ENCODE measurements at regions not wholly inside any gene's neighbourhood (a gene's known extent, or its start where the extent isn't known, plus 50 kb on each side); places are given as distances from the start of the nearest gene placed in this dataset.

DNA sequence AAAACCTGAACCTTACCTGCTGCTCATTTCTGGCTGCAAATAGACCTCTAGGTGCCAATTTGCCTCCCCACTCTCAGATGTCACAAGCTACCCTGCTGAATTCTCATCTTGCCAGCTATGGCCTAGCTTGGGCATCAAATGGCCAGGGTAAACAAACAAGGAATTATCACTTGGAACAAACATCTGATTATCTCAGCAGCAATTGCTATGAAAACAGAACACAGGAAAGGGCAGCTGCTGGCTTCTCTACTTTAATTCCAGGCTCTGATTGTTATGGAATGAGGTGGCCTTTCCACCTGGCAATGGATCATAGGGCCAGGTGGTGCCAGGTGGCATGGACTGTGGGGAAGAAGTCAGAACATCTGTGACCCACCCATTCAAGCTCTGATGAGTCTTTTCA is 505.1 kb downstream of the TLR4 start:
- H3K4me1 Mint-ChIP-seq: no peaks in the 10 kb centered on the region
- peaks cover 0 to 7% (median 4%) of the 10 kb centered on the region in 7 donors for H3K9me3 Mint-ChIP-seq
- DNase-seq: no peak
- H3K36me3 Mint-ChIP-seq: no peaks in the 10 kb centered on the region
- peaks cover 0 to 4% (median 0%) of the 10 kb centered on the region in 3 donors for H3K27me3 Mint-ChIP-seq
- no peak overlapping the region for H3K27ac Mint-ChIP-seq
- no peak overlapping the region for H3K4me3 Mint-ChIP-seq
- no peak for ATAC-seq (ENCODE audit: low read depth in 2 of 2)

DNA sequence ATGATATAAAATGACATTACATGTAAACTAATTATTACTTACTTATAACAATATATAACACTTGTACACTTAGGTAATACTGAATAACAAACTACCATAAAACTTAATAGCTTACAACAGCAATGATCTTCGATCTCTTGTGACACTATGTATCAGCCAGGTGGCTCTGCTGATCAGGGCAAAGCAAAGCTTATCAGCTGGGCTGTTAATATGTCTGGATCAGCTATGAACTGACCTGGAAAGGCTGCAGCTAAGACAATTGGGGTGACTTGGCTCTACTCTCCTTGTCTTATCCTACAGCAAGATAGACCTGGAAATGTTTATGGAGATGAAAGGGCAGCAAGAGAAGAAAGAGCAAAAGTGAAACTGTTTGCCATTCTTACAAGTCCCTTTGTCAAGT is 511.3 kb downstream of the TLR4 start:
- no peak for DNase-seq
- no peak for ATAC-seq (ENCODE audit: low read depth in 2 of 2)
- Mint-ChIP-seq H3K27me3 (no peaks in the 10 kb centered on the region), H3K4me1 (no peaks in the 10 kb centered on the region), H3K27ac (no peak overlapping the region), H3K9me3 (peaks cover 0 to 5% (median 0%) of the 10 kb centered on the region in 7 donors), H3K36me3 (no peaks in the 10 kb centered on the region), H3K4me3 (no peak overlapping the region)

DNA sequence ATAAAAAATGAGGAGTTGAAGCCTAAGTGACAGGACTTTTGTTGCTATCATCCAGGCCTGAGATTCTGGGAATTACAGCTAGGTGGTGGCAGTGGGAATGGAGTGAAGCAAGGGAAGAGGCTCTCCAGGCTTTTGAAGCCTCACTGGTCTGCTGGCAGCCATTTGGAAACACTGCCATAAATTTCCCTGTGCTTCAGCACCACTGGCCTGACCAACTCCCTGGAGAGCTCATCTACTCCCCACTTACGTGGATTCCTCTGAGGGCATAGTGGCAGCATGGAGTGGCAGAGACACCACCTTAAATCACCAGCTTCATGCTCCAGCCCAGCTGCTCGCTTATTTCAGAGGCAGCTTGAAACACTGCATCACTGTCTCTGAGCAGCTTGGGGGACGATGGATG is 518.2 kb downstream of the TLR4 start:
- DNase-seq (no peak), ATAC-seq (ENCODE audit: low read depth in 2 of 2) (no peak)
- H3K9me3 Mint-ChIP-seq: peaks cover 0 to 4% (median 0%) of the 10 kb centered on the region in 7 donors
- no peak overlapping the region for H3K27ac Mint-ChIP-seq
- H3K4me1 Mint-ChIP-seq: no peaks in the 10 kb centered on the region
- H3K27me3 Mint-ChIP-seq: peaks cover 0 to 9% (median 4%) of the 10 kb centered on the region in 3 donors
- no peaks in the 10 kb centered on the region for H3K36me3 Mint-ChIP-seq
- H3K4me3 Mint-ChIP-seq: no peak overlapping the region

DNA sequence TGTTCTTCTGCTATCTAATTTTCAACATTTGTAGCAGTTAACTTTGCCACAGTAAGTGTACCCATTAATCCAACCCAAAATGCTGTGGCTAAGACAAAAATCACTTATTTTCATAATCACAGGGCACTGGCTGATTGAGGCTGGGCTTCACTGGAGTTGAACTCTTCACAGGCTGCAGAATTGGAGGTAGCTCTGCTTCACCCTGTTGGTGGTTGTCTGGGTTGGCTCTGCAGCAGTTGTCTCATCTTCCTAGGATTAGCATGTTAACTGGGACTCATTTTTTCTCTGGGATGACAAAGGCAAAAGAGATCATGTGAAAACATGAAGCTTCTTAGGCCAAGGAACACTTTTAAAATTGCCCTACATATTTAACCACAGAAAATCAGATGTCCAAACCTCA is 518.9 kb downstream of the TLR4 start:
- ATAC-seq (ENCODE audit: low read depth in 2 of 2): no peak
- Mint-ChIP-seq H3K4me3 (no peak overlapping the region), H3K4me1 (no peaks in the 10 kb centered on the region), H3K36me3 (no peaks in the 10 kb centered on the region), H3K27ac (no peak overlapping the region), H3K9me3 (peaks cover 0 to 4% (median 0%) of the 10 kb centered on the region in 7 donors), H3K27me3 (peaks cover 0 to 9% (median 4%) of the 10 kb centered on the region in 3 donors)
- no peak for DNase-seq

DNA sequence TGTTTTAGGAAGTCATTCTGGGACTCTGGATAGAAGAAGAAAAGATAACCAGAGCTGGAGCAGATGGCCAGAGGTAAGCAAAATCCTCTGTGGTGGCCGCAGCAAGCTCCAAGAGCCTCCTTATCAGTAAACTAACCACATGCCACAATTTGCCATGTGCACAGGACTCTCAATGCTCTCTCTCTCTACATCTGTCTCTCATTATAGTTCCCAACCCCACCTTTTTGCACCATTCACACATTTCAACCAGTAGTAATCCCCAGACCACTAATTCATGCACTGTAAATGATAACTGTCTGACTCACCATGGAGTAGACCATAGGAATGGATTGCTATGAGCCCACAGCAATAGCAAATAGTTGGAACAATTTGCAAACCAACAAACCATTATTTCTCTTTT is 526.1 kb downstream of the TLR4 start:
- Mint-ChIP-seq H3K27ac (no peak overlapping the region), H3K4me3 (no peak overlapping the region), H3K4me1 (no peaks in the 10 kb centered on the region), H3K27me3 (peaks cover 0 to 4% (median 0%) of the 10 kb centered on the region in 3 donors), H3K36me3 (no peaks in the 10 kb centered on the region), H3K9me3 (no peaks in the 10 kb centered on the region)
- ATAC-seq (ENCODE audit: low read depth in 2 of 2): no peak
- no peak for DNase-seq

DNA sequence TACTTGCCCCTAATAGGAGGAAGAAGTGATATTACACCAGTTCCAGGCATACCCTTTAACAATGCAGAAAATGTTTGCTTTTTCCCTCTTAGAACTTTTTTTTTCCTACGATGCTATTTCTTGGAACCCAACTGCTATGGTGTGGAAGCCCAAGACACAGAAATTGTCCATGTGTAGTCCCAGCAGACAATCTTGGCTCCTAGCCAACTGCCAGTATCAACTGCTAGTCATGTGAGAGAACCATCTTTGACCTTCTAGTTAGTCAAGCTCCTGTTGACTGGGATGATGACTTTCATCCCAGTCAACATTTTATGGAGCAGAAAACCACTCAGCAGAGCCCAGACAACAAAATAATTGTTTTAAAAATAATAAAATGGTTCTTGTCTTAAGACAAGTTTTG is 532.4 kb downstream of the TLR4 start:
- H3K4me3 Mint-ChIP-seq: no peak overlapping the region
- no peaks in the 10 kb centered on the region for H3K4me1 Mint-ChIP-seq
- no peak for DNase-seq
- H3K27me3 Mint-ChIP-seq: no peaks in the 10 kb centered on the region
- peaks cover 0 to 12% (median 4%) of the 10 kb centered on the region in 7 donors for H3K9me3 Mint-ChIP-seq
- H3K27ac Mint-ChIP-seq: peak overlapping the region in 1 of 6 donors; percentile 34
- no peak for ATAC-seq (ENCODE audit: low read depth in 2 of 2)
- H3K36me3 Mint-ChIP-seq: no peaks in the 10 kb centered on the region

DNA sequence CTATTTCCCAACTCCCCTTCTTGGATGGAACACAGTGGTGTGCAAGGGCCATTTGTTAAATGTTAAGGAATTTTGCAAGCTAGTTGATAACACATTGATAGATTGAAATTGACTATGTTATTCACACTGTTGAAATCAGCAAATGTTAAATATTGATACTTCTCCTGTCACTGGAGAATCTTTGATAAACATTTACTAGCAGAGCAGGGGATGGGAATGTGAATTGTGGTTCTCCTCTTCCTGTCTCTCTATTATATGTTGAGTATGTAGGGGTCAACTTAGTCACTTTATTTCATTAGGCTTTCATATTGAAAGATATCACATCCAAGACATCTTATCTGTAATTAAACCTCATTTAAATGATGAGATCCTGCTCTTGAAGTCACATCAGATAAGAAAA is 533.9 kb downstream of the TLR4 start:
- no peak overlapping the region for H3K4me3 Mint-ChIP-seq
- no peak for DNase-seq
- H3K4me1 Mint-ChIP-seq: no peaks in the 10 kb centered on the region
- H3K27ac Mint-ChIP-seq: no peak overlapping the region
- no peaks in the 10 kb centered on the region for H3K36me3 Mint-ChIP-seq
- H3K27me3 Mint-ChIP-seq: no peaks in the 10 kb centered on the region
- ATAC-seq (ENCODE audit: low read depth in 2 of 2): no peak
- peaks cover 0 to 12% (median 8%) of the 10 kb centered on the region in 7 donors for H3K9me3 Mint-ChIP-seq

DNA sequence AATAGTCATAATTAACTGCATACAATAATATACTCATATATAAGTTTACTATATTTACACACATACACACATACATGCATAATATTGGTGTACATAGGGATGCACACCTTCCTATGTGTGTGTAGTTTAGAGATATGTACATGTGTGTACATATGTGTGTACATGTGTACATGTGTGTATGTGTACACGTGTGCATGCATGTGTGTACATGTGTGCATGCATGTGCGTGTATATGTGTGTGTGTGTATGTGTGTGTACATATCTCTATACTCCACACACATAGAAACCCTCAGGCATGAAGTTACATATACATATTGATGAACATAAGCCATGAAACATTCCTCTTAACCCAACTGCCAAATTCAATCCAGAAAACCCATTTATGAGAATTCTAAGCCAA is 547.8 kb downstream of the TLR4 start:
- Mint-ChIP-seq H3K9me3 (peaks cover 5 to 24% (median 8%) of the 10 kb centered on the region in 7 donors), H3K4me1 (no peaks in the 10 kb centered on the region), H3K36me3 (no peaks in the 10 kb centered on the region), H3K4me3 (no peak overlapping the region), H3K27me3 (peaks cover 0 to 5% (median 0%) of the 10 kb centered on the region in 3 donors), H3K27ac (no peak overlapping the region)
- ATAC-seq (ENCODE audit: low read depth in 2 of 2) (no peak), DNase-seq (no peak)

DNA sequence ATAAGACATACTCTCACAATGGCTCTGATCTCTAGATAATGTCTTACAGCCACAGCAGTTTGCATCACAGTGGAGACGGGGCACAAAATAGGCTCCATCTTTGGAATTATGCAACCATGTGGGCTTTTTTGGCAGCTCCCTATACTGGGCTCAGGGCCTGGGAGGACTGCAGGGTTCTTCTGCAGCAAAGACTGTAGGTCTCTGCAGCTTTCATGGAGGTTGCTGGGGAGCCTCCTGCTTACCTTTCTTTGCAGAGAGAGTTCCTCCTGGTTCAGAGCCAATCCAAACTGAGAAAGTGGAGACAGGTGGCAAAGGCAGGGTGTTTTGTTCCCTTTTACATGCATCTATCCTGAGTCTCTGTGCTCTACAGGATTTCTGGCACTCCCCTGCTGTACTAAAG is 558.0 kb downstream of the TLR4 start:
- ATAC-seq (ENCODE audit: low read depth in 2 of 2): no peak
- no peaks in the 10 kb centered on the region for H3K36me3 Mint-ChIP-seq
- H3K9me3 Mint-ChIP-seq: peaks cover 0 to 23% (median 6%) of the 10 kb centered on the region in 7 donors
- no peak for DNase-seq
- H3K27me3 Mint-ChIP-seq: peaks cover 0 to 3% (median 0%) of the 10 kb centered on the region in 3 donors
- no peaks in the 10 kb centered on the region for H3K4me1 Mint-ChIP-seq
- no peak overlapping the region for H3K4me3 Mint-ChIP-seq
- H3K27ac Mint-ChIP-seq: no peak overlapping the region

DNA sequence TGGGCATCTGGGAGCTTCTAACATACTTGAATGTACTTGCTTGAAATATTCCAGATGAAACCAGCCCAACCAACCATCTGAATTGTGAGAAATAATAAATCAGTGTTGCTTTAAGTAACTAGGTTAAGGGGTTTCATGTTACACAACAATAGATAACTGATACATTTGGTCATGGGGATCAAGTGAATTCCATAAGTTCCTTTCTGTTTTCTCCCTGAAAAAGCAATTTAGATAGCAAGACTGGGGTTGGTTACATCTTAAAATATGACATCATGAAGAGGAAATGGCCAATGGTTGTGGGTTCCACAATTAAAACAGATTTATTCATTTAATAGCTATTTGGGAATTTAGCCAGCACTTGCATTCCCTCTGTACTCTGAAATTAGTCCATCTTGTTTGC is 559.7 kb downstream of the TLR4 start:
- Mint-ChIP-seq H3K9me3 (peaks cover 0 to 23% (median 4%) of the 10 kb centered on the region in 7 donors), H3K4me1 (no peaks in the 10 kb centered on the region), H3K4me3 (no peak overlapping the region), H3K27ac (no peak overlapping the region), H3K36me3 (no peaks in the 10 kb centered on the region), H3K27me3 (peaks cover 0 to 3% (median 0%) of the 10 kb centered on the region in 3 donors)
- ATAC-seq (ENCODE audit: low read depth in 2 of 2): no peak
- DNase-seq: no peak

DNA sequence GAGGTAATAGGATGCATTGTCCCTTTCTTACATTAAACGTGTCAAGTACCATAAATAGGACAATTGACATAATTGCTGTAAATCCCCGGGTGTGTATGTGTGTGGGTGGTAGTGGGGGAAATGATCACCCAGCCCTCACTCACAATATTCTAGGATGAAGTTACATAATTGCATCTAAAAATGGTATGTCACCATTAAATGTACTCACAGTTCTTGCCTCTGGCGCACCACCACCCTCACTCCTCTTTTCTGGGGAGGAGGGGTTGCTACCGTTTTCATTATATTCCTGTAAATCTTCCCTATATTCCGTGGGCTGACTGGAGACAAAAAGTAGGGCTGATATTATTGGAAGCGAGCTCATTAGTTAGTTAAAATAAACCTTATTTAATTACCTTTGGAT is 563.8 kb downstream of the TLR4 start:
- H3K27ac Mint-ChIP-seq: peak overlapping the region in 1 of 6 donors; percentile 23
- no peaks in the 10 kb centered on the region for H3K4me1 Mint-ChIP-seq
- no peaks in the 10 kb centered on the region for H3K36me3 Mint-ChIP-seq
- no peak overlapping the region for H3K4me3 Mint-ChIP-seq
- peaks cover 0 to 9% (median 0%) of the 10 kb centered on the region in 7 donors for H3K9me3 Mint-ChIP-seq
- DNase-seq (no peak), ATAC-seq (ENCODE audit: low read depth in 2 of 2) (no peak)
- peaks cover 0 to 4% (median 0%) of the 10 kb centered on the region in 3 donors for H3K27me3 Mint-ChIP-seq

DNA sequence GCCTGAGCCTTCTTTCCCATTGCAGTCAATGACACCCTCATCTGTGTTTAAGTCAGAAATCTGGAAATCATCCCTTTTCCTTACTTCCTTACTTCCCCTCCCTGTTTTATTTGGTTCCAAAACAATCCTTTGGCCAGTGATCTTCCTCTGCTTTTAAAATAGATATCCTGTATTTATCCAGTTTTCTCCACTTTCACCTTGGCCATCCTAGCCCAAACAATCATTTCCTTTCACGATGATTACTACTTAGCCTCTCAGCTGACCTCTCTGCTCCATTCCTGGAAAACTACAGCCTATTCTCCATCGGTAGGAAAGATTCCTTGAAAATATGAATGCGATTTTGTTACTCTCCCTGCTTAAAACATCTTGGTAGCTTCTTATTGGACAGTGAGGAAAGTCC is 565.4 kb downstream of the TLR4 start:
- no peak overlapping the region for H3K4me3 Mint-ChIP-seq
- DNase-seq (no peak), ATAC-seq (ENCODE audit: low read depth in 2 of 2) (no peak)
- peaks cover 0 to 10% (median 0%) of the 10 kb centered on the region in 3 donors for H3K27me3 Mint-ChIP-seq
- peaks cover 0 to 6% (median 0%) of the 10 kb centered on the region in 7 donors for H3K9me3 Mint-ChIP-seq
- no peaks in the 10 kb centered on the region for H3K4me1 Mint-ChIP-seq
- no peaks in the 10 kb centered on the region for H3K36me3 Mint-ChIP-seq
- H3K27ac Mint-ChIP-seq: no peak overlapping the region

DNA sequence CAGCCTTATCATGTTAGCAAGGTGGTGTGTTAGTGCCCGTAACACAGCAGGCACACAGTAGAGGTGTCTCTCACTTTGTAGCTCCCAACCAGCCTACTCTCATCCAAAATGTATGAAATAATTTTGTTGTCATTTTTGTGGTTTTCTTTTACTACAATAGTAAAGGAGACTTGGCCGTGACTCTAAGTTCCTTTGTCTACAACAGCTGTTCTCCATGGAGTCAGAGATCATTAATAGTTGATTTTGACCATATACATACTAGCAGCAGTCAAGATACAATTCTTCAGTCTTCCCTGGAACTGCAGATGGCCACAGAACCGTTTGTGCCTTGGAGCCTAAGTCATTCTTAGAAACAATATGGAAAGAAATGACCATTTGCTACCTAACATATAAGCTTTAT is 567.1 kb downstream of the TLR4 start:
- no peaks in the 10 kb centered on the region for H3K36me3 Mint-ChIP-seq
- ATAC-seq (ENCODE audit: low read depth in 2 of 2) (no peak), DNase-seq (no peak)
- H3K4me3 Mint-ChIP-seq: peak overlapping the region in 1 of 8 donors; percentile 2
- H3K4me1 Mint-ChIP-seq: no peaks in the 10 kb centered on the region
- H3K27ac Mint-ChIP-seq: peak overlapping the region in 1 of 6 donors; percentile 36
- peaks cover 0 to 10% (median 0%) of the 10 kb centered on the region in 3 donors for H3K27me3 Mint-ChIP-seq
- H3K9me3 Mint-ChIP-seq: peaks cover 0 to 6% (median 0%) of the 10 kb centered on the region in 7 donors

DNA sequence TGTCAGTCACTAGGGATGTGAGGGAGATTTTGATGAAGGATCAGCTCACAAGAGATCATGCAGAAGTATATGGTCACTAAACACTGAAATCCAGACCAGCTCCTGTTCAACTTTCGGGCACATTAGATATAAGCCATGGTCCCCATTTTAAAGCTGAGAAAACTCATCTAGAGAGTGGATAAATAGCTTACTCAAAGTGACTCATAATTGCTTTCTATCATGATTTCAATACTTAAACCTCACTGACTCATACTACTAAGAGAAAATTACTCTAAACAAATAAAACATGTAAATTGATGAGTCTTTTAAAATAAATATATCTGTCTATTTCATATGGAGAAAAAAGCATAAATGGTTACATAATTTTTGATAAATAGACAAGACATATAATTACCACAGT is 567.7 kb downstream of the TLR4 start:
- DNase-seq (no peak), ATAC-seq (ENCODE audit: low read depth in 2 of 2) (no peak)
- no peak overlapping the region for H3K4me3 Mint-ChIP-seq
- H3K4me1 Mint-ChIP-seq: no peaks in the 10 kb centered on the region
- H3K27me3 Mint-ChIP-seq: peaks cover 0 to 10% (median 0%) of the 10 kb centered on the region in 3 donors
- H3K36me3 Mint-ChIP-seq: no peaks in the 10 kb centered on the region
- no peak overlapping the region for H3K27ac Mint-ChIP-seq
- peaks cover 0 to 6% (median 0%) of the 10 kb centered on the region in 7 donors for H3K9me3 Mint-ChIP-seq

DNA sequence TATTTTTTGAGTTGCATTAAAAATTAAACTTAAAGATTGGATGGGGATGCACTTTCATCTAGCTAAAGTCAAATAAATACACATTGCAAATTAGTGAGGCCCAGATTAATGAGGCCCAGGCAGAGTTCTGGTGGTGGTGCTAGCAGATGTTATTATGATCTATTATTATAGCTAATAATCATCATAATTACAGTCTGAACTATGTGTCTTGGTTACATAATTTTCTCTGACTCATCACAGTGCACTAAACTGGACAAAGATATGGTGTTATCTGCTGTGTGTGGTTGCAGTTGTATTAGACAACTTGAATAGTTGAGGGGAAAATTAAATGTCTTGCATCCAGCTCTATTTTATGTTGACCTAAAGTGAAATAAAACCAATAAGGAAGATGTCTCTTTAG is 568.8 kb downstream of the TLR4 start:
- DNase-seq: no peak
- Mint-ChIP-seq H3K36me3 (no peaks in the 10 kb centered on the region), H3K4me3 (no peak overlapping the region), H3K27me3 (peaks cover 0 to 10% (median 5%) of the 10 kb centered on the region in 3 donors), H3K27ac (peak overlapping the region in 1 of 6 donors; percentile 39), H3K4me1 (no peaks in the 10 kb centered on the region), H3K9me3 (peaks cover 0 to 6% (median 0%) of the 10 kb centered on the region in 7 donors)
- no peak for ATAC-seq (ENCODE audit: low read depth in 2 of 2)
